ENCODE measurements at regions not wholly inside any gene's neighbourhood (a gene's known extent, or its start where the extent isn't known, plus 50 kb on each side); places are given as distances from the start of the nearest gene placed in this dataset.

DNA sequence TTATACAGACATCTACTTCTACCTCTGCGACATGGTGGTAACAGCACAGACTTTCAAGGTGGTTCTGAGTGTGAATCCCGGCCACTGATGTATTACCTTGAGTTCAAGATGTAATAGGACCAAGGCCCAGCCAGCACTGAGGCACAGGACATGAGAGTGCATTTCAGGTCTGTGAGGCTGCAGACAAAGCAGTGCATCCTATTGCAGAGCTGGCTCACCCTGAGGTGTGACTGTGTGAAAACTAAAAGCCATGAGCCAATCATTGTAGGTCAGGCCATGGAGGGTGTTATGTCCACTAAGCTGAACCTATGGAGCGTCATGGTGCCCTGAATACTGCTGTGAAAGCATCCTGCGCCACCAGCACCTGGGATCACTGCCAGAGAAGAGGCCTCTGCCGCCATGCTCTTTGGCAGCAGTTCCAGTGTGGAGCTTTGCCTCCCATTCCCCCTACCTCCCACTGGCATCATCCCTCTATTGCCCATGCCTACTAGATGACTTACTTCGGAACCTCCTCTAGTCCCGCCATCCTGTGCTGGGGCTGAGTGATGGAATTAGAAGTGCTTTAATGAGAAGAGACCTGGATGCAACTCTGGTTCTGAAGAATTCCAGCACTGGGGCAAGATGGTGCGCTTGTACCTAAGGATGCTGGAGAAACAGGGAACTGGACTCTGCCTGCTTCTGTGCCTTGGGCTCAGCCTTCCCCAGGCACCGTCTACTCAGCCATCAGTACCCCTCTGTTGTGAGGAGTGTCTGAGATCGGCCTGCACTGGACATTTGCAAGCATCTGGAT lies 112.0 kb upstream of the RMDN2 start:
- TF ChIP-seq, protein P1, sequence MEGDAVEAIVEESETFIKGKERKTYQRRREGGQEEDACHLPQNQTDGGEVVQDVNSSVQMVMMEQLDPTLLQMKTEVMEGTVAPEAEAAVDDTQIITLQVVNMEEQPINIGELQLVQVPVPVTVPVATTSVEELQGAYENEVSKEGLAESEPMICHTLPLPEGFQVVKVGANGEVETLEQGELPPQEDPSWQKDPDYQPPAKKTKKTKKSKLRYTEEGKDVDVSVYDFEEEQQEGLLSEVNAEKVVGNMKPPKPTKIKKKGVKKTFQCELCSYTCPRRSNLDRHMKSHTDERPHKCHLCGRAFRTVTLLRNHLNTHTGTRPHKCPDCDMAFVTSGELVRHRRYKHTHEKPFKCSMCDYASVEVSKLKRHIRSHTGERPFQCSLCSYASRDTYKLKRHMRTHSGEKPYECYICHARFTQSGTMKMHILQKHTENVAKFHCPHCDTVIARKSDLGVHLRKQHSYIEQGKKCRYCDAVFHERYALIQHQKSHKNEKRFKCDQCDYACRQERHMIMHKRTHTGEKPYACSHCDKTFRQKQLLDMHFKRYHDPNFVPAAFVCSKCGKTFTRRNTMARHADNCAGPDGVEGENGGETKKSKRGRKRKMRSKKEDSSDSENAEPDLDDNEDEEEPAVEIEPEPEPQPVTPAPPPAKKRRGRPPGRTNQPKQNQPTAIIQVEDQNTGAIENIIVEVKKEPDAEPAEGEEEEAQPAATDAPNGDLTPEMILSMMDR (IDR thresholded peaks at IDR 0.05): no peak
- TF ChIP-seq POLR2AphosphoS5 (IDR thresholded peaks at IDR 0.05): no peak
- no peak for TF ChIP-seq POLR2A (IDR thresholded peaks at IDR 0.05)

All from prostate gland (tissue), 2 donors.